SHP77 (cell line): ENCODE measurements at regions not wholly inside any gene's neighbourhood (a gene's known extent, or its start where the extent isn't known, plus 50 kb on each side); places are given as distances from the start of the nearest gene placed in this dataset.
A peak's percentile ranks its signal among the peaks of the same experiment; 100 is the strongest.

Source experiments
- DNase-seq, 2 experiments: peaks; one replicate each; lab custom pipeline; 2025; lab: John Stamatoyannopoulos, UW

- DNase-seq, result no peak
Measured at GRCh38 chr5:8641786-8642505, 773.0 kb downstream of the MTRR start.

GRCh38 chr5:8644377-8644776 is 775.4 kb downstream of the MTRR start:
- DNase-seq, result no peak

- DNase-seq, result no peak
Measured at GRCh38 chr5:8647111-8647510, 778.2 kb downstream of the MTRR start.

GRCh38 chr5:8650186-8650585 is 781.2 kb downstream of the MTRR start:
- DNase-seq, result peak in 1 of 2 experiments; percentile 12

- no peak for DNase-seq
Measured at GRCh38 chr5:8660133-8660893, 791.4 kb downstream of the MTRR start.

- DNase-seq, result no peak
Measured at GRCh38 chr5:8663374-8663773, 794.4 kb downstream of the MTRR start.

- DNase-seq, result no peak
Measured at GRCh38 chr5:8675182-8675581, 806.2 kb downstream of the MTRR start.

GRCh38 chr5:8676695-8677094 is 807.7 kb downstream of the MTRR start:
- DNase-seq, result no peak

GRCh38 chr5:8682381-8682780 is 813.4 kb downstream of the MTRR start:
- no peak for DNase-seq

GRCh38 chr5:8683496-8683895 is 814.5 kb downstream of the MTRR start:
- DNase-seq, result peak; percentile 73 to 83

- peak in 1 of 2 experiments; percentile 26 for DNase-seq
Measured at GRCh38 chr5:8685704-8686103, 816.8 kb downstream of the MTRR start.

GRCh38 chr5:8686707-8687106 is 817.8 kb downstream of the MTRR start:
- DNase-seq, result no peak

GRCh38 chr5:8689773-8690172 is 820.8 kb downstream of the MTRR start:
- DNase-seq, result no peak

- DNase-seq, result no peak
Measured at GRCh38 chr5:8691221-8691620, 822.3 kb downstream of the MTRR start.

- no peak for DNase-seq
Measured at GRCh38 chr5:8693341-8693844, 824.4 kb downstream of the MTRR start.

- no peak for DNase-seq
Measured at GRCh38 chr5:8694545-8694944, 825.6 kb downstream of the MTRR start.

- no peak for DNase-seq
Measured at GRCh38 chr5:8695902-8696845, 827.2 kb downstream of the MTRR start.

- DNase-seq, result no peak
Measured at GRCh38 chr5:8700222-8700621, 831.3 kb downstream of the MTRR start.

- DNase-seq, result no peak
Measured at GRCh38 chr5:8700671-8701070, 831.7 kb downstream of the MTRR start.

GRCh38 chr5:8701251-8701650 is 832.3 kb downstream of the MTRR start:
- no peak for DNase-seq

- no peak for DNase-seq
Measured at GRCh38 chr5:8710426-8710930, 835.4 kb downstream of the SEMA5A start.

- no peak for DNase-seq
Measured at GRCh38 chr5:8714198-8714597, 831.7 kb downstream of the SEMA5A start.
